ENCODE measurements at regions not wholly inside any gene's neighbourhood (a gene's known extent, or its start where the extent isn't known, plus 50 kb on each side); places are given as distances from the start of the nearest gene placed in this dataset.

DNA sequence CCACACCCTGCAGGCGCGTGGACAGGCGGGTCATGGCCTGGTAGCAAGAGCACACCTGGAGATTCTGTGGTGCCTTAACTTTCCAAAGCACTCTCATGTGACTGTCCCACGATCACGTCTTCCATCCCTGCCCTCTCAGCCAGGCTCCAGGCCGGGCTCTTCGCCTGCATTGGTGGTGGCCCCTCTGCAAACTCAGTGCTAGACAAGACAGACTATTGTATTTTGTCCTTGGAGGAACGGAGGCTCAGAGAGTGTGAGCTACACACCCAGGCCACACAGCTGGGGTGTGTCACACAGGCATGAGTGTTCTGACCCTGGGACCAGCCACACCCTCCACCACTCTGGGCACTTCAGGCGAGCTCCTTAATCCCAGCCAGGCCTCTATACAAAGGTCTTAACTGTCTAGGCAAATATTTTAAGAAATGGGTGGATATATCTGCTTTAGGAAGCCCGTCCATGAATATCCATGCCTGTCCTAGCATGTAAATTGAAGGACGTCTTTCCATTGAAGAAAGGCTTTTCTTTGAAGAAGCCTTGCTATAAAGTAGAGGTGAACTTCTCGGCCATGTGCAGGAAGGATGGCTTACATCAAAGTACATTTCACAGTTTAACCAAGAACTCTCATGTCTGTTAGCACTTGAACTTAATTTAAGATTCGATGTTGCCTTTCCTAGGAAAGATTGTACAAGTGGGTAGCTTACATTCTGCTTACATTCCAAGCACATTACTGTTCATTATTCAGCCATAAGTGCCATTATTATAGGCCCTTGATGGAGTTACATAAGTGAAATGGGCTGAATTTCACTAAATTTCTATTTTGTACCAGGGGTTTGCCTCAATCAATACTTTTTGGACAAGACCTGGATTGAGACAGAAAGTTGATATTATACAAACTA lies 263.9 kb downstream of the DLL1 start:
- no peak for TF ChIP-seq CTCF (IDR thresholded peaks at IDR 0.05)
- no peaks in the 10 kb centered on the region for H3K9me3 ChIP-seq
- intact Hi-C loops (cut with DNase I) = no loop called here
- H3K36me3 ChIP-seq = no peaks in the 10 kb centered on the region
- DNase-seq (no peak), ATAC-seq (no peak)
- H3K4me3 ChIP-seq = no peak overlapping the region
- peaks cover 18% of the 10 kb centered on the region for H3K27me3 ChIP-seq
- no peaks in the 10 kb centered on the region for H3K4me1 ChIP-seq
- peak overlapping the region; percentile 58 for H3K27ac ChIP-seq

DNA sequence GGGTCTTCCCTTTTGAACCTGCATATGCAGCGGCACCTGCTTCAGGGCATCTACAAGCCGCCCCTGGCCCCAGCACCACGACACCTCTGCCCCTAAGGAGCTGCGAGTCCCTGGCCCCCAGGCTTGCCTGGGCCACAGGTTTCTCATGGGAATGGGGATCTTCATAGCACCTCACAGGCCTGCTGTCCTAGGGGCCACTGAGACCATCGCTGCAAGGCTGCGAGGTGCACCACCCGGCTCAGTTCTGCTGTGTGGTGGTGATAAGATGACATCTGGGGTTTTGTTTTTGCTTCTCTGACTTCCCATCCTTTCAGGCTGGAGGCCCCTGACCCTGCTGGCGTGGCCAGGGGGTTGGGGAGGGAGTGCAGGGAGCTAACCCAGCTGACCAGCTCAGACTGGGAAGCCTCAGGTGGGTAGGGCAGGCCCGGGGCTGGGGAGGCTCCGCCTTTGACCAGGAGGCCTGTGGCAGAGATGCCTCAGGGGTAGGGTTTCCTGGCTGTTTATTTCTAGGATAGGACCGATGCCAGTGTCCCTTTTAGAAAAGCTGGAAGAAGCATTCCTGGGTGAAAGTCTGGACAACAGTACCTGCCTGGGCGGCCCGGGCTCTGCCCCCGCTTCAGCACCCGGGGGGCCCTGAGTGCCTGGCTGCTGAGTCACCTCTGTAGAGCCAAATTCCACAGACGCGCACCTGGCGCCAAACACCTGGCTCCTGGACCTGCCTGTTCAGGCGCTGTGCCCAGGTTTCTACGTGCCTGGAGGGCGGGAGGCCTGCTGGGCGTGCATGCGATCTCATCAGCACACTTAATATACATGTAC lies 264.7 kb downstream of the DLL1 start:
- H3K27me3 ChIP-seq = peaks cover 18% of the 10 kb centered on the region
- ATAC-seq = peak; percentile 75
- DNase-seq = peak; percentile 88
- no peaks in the 10 kb centered on the region for H3K4me1 ChIP-seq
- H3K27ac ChIP-seq = peak overlapping the region; percentile 58
- no peaks in the 10 kb centered on the region for H3K36me3 ChIP-seq
- no peak overlapping the region for H3K4me3 ChIP-seq
- TF ChIP-seq CTCF (IDR thresholded peaks at IDR 0.05) = no peak
- intact Hi-C loops (cut with DNase I) = no loop called here
- no peaks in the 10 kb centered on the region for H3K9me3 ChIP-seq

- Histone ChIP-seq H3K27me3 (peaks cover 18% of the 10 kb centered on the region), H3K9me3 (no peaks in the 10 kb centered on the region), H3K4me1 (no peaks in the 10 kb centered on the region), H3K4me3 (no peak overlapping the region), H3K36me3 (no peaks in the 10 kb centered on the region), H3K27ac (no peak overlapping the region)
- no peak for TF ChIP-seq CTCF (IDR thresholded peaks at IDR 0.05)
- intact Hi-C loops (cut with DNase I) = no loop called here
- peak; percentile 61 for DNase-seq
- no peak for ATAC-seq
These were observed 265.5 kb downstream of the DLL1 start for GRCh38 chr6:170025341-170025911.

DNA sequence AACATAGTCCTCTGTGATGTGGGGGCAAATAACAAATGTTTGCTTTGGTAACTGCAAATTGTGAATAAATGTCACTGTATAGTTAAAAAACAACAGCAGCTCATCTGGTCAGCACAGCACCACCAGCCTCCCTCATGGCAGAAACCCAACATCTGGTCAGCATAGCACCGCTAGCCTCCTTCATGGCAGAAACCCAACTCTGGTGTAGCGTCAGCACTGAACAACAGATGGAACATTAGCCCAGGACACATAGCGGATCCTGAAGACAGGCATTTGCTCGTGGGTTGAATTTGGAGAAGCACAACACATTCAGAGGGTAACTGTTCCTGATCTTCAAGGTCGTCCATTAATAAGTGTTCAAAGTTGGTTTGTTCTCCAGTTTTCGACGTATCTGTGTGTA lies 265.9 kb downstream of the DLL1 start:
- TF ChIP-seq CTCF (IDR thresholded peaks at IDR 0.05) = no peak
- H3K4me3 ChIP-seq = no peak overlapping the region
- intact Hi-C loops (cut with DNase I) = no loop called here
- DNase-seq (no peak), ATAC-seq (no peak)
- peaks cover 18% of the 10 kb centered on the region for H3K27me3 ChIP-seq
- H3K27ac ChIP-seq = no peak overlapping the region
- H3K9me3 ChIP-seq = no peaks in the 10 kb centered on the region
- H3K36me3 ChIP-seq = no peaks in the 10 kb centered on the region
- no peaks in the 10 kb centered on the region for H3K4me1 ChIP-seq

DNA sequence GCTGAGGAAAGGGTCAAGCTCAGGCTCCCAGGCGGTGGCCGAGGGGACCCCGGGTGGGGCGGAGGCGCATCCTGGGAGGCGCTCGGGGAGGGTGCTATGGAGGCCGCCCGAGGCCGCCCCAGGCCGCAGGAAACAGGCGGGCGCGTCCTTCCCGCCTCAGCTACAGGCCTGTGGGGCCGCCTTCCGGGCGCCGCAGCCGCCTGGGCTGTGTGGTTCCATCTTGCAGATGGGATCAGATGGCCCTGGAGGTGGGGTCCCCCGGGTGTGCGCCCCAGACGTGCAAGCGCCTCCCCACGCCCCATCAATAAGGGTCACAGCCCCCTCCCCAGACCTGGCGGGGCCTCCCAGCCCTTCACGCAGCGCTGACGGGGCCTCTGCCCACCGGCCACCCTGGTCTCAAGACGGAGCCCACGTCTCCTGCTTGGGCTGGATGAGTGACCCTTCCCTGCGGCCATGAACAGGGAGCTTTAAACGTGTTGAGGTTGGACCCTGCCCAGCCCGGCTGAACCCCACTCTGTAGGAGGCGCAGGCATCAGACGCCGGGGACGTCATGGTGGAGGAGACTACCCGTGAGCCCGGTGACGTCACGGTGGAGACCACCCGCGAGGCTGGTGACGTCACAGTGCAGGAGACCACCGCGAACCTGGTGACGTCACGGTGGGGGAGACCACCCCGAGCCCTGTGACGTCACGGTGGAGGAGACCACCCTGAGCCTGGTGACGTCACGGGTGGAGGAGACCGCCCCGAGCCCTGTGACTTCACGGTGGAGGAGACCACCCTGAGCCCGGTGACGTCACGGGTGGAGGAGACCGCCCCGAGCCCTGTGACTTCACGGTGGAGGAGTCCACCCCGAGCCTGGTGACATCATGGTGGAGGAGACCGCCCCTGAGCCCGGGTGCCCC lies 267.0 kb downstream of the DLL1 start:
- Histone ChIP-seq H3K9me3 (no peaks in the 10 kb centered on the region), H3K4me1 (no peaks in the 10 kb centered on the region), H3K4me3 (peak overlapping the region; percentile 33), H3K27me3 (peaks cover 18% of the 10 kb centered on the region), H3K36me3 (no peaks in the 10 kb centered on the region), H3K27ac (peak overlapping the region; percentile 37)
- TF ChIP-seq CTCF (IDR thresholded peaks at IDR 0.05) = no peak
- intact Hi-C loops (cut with DNase I) = no loop called here
- ATAC-seq (peak; percentile 3), DNase-seq (peak; percentile 66)

Data from upper lobe of right lung (tissue), 1 donor.